NCI-H526 (cell line): ENCODE measurements at regions not wholly inside any gene's neighbourhood (a gene's known extent, or its start where the extent isn't known, plus 50 kb on each side); places are given as distances from the start of the nearest gene placed in this dataset.

Experiments used
- DNase-seq, 2 experiments: peaks; one replicate each; lab custom pipeline; 2025; lab: John Stamatoyannopoulos, UW

GRCh38 chr20:6715401-6715941 is 52.0 kb upstream of the BMP2 start:
- DNase-seq, result no peak

- no peak for DNase-seq
Observed at GRCh38 chr20:6714279-6714711, 53.2 kb upstream of the BMP2 start.

GRCh38 chr20:6711951-6712649 is 55.4 kb upstream of the BMP2 start:
- no peak for DNase-seq

- no peak for DNase-seq
Observed at GRCh38 chr20:6709910-6710595, 57.4 kb upstream of the BMP2 start.

GRCh38 chr20:6708010-6708409 is 59.5 kb upstream of the BMP2 start:
- no peak for DNase-seq

GRCh38 chr20:6707321-6707831 is 60.1 kb upstream of the BMP2 start:
- DNase-seq, result no peak

GRCh38 chr20:6705926-6706548 is 61.4 kb upstream of the BMP2 start:
- no peak for DNase-seq

GRCh38 chr20:6705106-6705766 is 62.2 kb upstream of the BMP2 start:
- no peak for DNase-seq

- no peak for DNase-seq
Observed at GRCh38 chr20:6704132-6704861, 63.2 kb upstream of the BMP2 start.

- no peak for DNase-seq
Observed at GRCh38 chr20:6703656-6704055, 63.8 kb upstream of the BMP2 start.

- no peak for DNase-seq
Observed at GRCh38 chr20:6703047-6703446, 64.4 kb upstream of the BMP2 start.

GRCh38 chr20:6702144-6702543 is 65.3 kb upstream of the BMP2 start:
- DNase-seq, result no peak

- no peak for DNase-seq
Observed at GRCh38 chr20:6700563-6701329, 66.7 kb upstream of the BMP2 start.

GRCh38 chr20:6699921-6700562 is 67.4 kb upstream of the BMP2 start:
- no peak for DNase-seq

- no peak for DNase-seq
Observed at GRCh38 chr20:6698723-6699122, 68.8 kb upstream of the BMP2 start.

- DNase-seq, result no peak
Observed at GRCh38 chr20:6698056-6698455, 69.4 kb upstream of the BMP2 start.

GRCh38 chr20:6697228-6697972 is 70.1 kb upstream of the BMP2 start:
- no peak for DNase-seq

- no peak for DNase-seq
Observed at GRCh38 chr20:6696001-6696400, 71.5 kb upstream of the BMP2 start.

- peak in 1 of 2 experiments; percentile 33 for DNase-seq
Observed at GRCh38 chr20:6693808-6694198, 73.7 kb upstream of the BMP2 start.
